ENCODE measurements at regions not wholly inside any gene's neighbourhood (a gene's known extent, or its start where the extent isn't known, plus 50 kb on each side); places are given as distances from the start of the nearest gene placed in this dataset.
"Not testable (repeated sequence)": the region's sequence is repeated elsewhere in the genome, so short reads cannot be mapped to it uniquely, and the experiment has no call there.

DNA sequence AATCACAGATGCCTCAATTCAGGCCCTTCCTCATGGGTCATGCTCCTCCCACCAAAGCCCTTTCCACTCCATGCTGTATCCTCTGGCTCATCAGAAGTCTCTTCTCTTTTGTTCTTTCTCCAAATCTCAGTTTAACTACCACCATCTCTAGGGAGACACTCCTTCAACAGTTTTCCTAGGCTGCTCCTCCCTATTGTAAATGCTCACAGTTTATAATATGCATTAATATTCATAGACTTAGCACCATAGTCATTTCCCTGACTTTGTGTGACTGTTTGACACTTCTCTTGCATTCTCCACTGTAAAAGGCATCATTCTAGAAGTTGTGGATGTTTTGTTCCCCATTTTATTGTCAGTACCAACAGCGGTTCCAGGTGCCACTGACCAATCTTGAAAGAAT is 226.5 kb upstream of the PRSS1 start:
- H3K27me3 ChIP-seq (ENCODE audit: insufficient read depth, poor library complexity, severe bottlenecking): no peaks in the 10 kb centered on the region
- TF ChIP-seq SPI1 (IDR thresholded peaks at IDR 0.05; ENCODE audit: borderline replicate concordance, low read depth) (no peak), GABPA (IDR thresholded peaks at IDR 0.05; ENCODE audit: low read depth) (no peak), REST (IDR thresholded peaks at IDR 0.05; ENCODE audit: insufficient replicate concordance, low read depth) (no peak), POLR2AphosphoS5 (IDR thresholded peaks at IDR 0.05; ENCODE audit: low read depth) (no peak)
- TF ChIP-seq, protein P1, sequence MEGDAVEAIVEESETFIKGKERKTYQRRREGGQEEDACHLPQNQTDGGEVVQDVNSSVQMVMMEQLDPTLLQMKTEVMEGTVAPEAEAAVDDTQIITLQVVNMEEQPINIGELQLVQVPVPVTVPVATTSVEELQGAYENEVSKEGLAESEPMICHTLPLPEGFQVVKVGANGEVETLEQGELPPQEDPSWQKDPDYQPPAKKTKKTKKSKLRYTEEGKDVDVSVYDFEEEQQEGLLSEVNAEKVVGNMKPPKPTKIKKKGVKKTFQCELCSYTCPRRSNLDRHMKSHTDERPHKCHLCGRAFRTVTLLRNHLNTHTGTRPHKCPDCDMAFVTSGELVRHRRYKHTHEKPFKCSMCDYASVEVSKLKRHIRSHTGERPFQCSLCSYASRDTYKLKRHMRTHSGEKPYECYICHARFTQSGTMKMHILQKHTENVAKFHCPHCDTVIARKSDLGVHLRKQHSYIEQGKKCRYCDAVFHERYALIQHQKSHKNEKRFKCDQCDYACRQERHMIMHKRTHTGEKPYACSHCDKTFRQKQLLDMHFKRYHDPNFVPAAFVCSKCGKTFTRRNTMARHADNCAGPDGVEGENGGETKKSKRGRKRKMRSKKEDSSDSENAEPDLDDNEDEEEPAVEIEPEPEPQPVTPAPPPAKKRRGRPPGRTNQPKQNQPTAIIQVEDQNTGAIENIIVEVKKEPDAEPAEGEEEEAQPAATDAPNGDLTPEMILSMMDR (IDR thresholded peaks at IDR 0.05; ENCODE audit: insufficient read depth, low read length): no peak
- no peak for DNase-seq (ENCODE audit: low read depth in 1 of 2, low spot score in 1 of 2)
- no peak overlapping the region for H3K4me3 ChIP-seq (replicated peaks; ENCODE audit: insufficient read depth, low read length)
- H3K27ac ChIP-seq (replicated peaks): no peak overlapping the region

DNA sequence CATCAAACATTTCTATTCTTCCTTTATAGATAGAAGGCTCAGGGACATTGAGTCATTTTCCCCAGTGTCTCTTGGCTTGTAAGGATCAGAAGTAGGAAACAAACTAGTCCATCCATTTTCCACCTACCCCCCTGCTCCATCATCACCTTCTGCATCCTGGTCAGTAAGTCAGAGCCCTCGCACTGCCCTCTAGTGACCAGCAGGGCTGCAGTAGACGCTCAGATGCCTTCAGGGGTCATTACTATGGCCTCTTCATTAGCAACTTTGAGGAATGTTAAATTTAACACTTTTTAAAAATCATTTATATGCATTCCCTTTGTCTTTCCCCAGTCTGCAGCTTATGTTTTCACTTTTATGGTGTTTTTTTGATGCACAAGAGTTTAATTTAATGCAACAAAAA is 228.4 kb upstream of the PRSS1 start:
- DNase-seq (ENCODE audit: low read depth in 1 of 2, low spot score in 1 of 2); H3K27ac ChIP-seq (replicated peaks); H3K27me3 ChIP-seq (ENCODE audit: insufficient read depth, poor library complexity, severe bottlenecking); H3K4me3 ChIP-seq (replicated peaks; ENCODE audit: insufficient read depth, low read length): not testable (repeated sequence)
- TF ChIP-seq, protein P1 (IDR thresholded peaks at IDR 0.05; ENCODE audit: insufficient read depth, low read length): peak; percentile 6

- H3K27ac ChIP-seq (replicated peaks); DNase-seq (ENCODE audit: low read depth in 1 of 2, low spot score in 1 of 2); H3K4me3 ChIP-seq (replicated peaks; ENCODE audit: insufficient read depth, low read length); H3K27me3 ChIP-seq (ENCODE audit: insufficient read depth, poor library complexity, severe bottlenecking): not testable (repeated sequence)
Observed at GRCh38 chr7:142520455-142520854, 228.8 kb upstream of the PRSS1 start.

DNA sequence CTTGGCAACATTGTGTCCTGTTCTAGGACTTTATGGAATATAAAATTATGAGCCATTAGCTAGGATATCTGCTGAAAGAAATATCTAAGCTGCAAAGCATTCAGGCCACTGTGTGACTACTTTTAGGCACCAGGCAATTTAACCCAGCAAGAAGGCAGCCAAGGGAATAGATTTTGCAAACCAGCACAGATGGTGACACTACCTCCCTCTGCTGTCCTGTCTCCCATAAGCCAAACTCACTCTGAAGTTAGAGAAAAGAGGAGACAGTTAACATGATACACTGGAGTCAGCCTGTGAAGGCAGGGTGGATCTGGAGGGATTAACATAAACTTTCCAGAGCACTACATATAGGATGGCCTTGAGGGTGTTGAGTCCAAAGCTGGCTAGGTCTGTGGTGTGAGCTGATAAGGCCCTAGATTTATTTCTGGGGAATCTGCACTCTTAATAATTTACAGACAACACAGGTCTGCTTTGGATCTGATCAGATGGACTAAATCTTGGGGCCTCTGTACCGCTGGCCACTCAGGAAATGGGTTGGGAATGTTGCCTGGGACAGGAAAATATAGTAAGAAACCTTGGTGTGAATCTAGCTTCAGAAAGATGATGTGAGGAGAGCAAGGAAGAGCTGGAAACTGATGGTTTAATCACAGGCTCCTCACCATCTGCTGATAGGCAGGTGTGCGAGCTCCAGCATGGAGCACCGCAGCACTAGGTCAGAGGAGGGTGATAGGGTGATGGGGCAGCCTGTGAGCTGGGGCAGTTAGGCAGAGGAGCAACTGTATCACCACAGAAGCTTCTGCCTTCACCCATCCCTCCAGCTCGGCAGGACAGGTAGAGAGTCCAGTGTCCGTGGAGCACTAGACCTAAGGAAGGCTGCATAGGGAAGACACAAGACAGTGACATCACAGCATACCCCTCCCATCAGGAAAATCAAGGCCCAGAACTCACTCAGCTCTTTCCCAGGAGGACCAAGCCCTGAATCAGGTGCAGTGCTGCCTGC is 229.9 kb upstream of the PRSS1 start:
- Histone ChIP-seq H3K27me3 (ENCODE audit: insufficient read depth, poor library complexity, severe bottlenecking) (no peaks in the 10 kb centered on the region), H3K27ac (replicated peaks) (no peak overlapping the region), H3K4me3 (replicated peaks; ENCODE audit: insufficient read depth, low read length) (no peak overlapping the region)
- DNase-seq (ENCODE audit: low read depth in 1 of 2, low spot score in 1 of 2): no peak
- TF ChIP-seq SPI1 (IDR thresholded peaks at IDR 0.05; ENCODE audit: borderline replicate concordance, low read depth): no peak
- no peak for TF ChIP-seq POLR2AphosphoS5 (IDR thresholded peaks at IDR 0.05; ENCODE audit: low read depth)
- no peak for TF ChIP-seq REST (IDR thresholded peaks at IDR 0.05; ENCODE audit: insufficient replicate concordance, low read depth)
- TF ChIP-seq GABPA (IDR thresholded peaks at IDR 0.05; ENCODE audit: low read depth): no peak
- TF ChIP-seq, protein P1 (IDR thresholded peaks at IDR 0.05; ENCODE audit: insufficient read depth, low read length): no peak
